HG02970 (cell line): ENCODE measurements at regions not wholly inside any gene's neighbourhood (a gene's known extent, or its start where the extent isn't known, plus 50 kb on each side); places are given as distances from the start of the nearest gene placed in this dataset.
"Not testable (repeated sequence)": the region's sequence is repeated elsewhere in the genome, so short reads cannot be mapped to it uniquely, and the experiment has no call there.

Experiments
- ATAC-seq: cut with Tn5 transposase; IDR thresholded peaks from one replicate; pipeline ENCODE4 v1.9.1; 2021; ENCODE audit warnings: mild to moderate bottlenecking, moderate library complexity, moderate number of reproducible peaks; ENCODE audit not compliant: unreplicated experiment, low FRiP score

GRCh38 chr3:25166016-25166415 lies 262.0 kb upstream of the RARB start:
- no peak for ATAC-seq

- no peak for ATAC-seq
Observed at GRCh38 chr3:25169151-25169550, 258.9 kb upstream of the RARB start.

- no peak for ATAC-seq
Observed at GRCh38 chr3:25170021-25170420, 258.0 kb upstream of the RARB start.

- no peak for ATAC-seq
Observed at GRCh38 chr3:25171118-25171807, 256.8 kb upstream of the RARB start.

DNA sequence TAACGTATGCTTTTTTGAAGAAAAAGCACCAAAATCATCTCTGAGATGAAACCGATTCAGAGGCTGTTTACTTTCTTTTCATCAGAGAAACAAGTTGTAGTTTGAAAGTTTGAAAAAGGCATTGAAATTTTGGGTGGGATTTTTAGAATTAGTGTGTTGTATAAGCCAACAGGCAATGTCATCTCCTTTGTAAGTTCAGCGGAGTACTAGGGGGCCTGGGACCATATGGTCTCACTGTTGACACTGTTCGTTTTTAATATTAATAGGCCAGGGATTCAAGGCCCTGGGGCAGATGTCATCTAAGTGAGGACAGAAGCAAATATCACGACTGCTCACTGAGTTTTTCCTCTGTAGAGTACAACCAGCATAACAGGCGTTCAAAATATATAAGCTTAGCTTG lies 256.2 kb upstream of the RARB start:
- ATAC-seq, result no peak

- no peak for ATAC-seq
Observed at GRCh38 chr3:25173606-25174005, 254.5 kb upstream of the RARB start.

GRCh38 chr3:25174251-25174650 lies 253.8 kb upstream of the RARB start:
- no peak for ATAC-seq

- ATAC-seq, result no peak
Observed at GRCh38 chr3:25177041-25177440, 251.0 kb upstream of the RARB start.

DNA sequence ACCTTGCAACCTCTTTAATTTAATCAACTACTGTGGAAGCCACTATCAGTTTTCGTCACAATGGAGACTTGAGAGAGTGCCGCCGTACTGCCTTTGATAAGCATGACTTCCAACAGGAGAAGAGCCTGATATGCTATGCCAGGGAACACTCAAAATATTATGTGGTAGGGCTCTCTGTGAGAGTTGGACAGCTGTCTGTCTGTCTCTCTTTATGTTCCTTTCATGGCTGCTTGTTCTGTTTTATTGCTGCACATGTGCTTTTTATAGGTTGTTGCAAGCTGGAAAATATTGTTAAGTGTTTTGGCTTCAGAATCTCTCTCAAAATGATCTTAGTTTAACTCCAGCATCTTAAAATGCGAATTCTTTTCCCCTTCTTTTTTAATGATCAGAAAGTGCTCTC lies 249.4 kb upstream of the RARB start:
- no peak for ATAC-seq

GRCh38 chr3:25181096-25181495 lies 247.0 kb upstream of the RARB start:
- ATAC-seq, result no peak

DNA sequence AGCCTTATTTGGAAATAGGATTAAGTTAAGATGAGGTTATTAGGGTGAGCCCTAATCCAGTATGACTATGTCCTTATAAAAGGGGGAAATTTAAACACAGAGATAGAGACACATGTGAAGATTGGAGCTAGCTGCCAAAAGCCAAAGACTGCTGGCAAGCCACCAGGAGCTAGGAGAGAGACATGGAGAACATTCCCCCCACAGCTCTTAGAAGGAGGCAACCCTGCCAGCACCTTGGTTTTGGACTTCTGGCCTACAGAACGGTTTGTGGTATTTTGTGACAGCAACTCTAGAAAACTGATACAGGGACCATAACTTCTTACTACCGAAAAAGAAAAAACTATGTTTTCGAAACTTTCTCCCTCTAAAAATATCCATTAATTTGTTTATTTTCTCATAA lies 245.3 kb upstream of the RARB start:
- no peak for ATAC-seq

GRCh38 chr3:25184641-25185250 lies 243.3 kb upstream of the RARB start:
- ATAC-seq, result no peak

GRCh38 chr3:25191673-25192072 lies 236.4 kb upstream of the RARB start:
- no peak for ATAC-seq

GRCh38 chr3:25199567-25199966 lies 228.5 kb upstream of the RARB start:
- ATAC-seq, result not testable (repeated sequence)

GRCh38 chr3:25212736-25213135 lies 215.3 kb upstream of the RARB start:
- no peak for ATAC-seq

DNA sequence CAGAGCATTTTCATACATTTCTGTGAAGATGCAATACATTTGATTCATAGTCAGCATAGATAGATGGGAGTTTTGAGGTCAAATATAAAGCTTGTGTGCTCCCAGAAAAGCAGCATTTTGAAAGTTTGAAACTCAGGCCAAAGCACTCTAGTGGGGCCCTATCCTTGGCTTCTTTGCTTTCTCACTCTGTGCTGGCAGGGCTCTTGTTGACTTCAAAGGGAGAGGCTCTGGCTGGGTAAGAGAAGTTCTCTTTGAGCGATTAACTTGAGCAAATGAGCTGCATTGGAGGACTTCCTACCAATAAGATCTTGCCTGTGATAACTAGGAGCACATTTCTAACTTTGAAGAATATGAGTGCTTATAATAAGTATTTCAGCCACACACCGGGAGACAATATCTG lies 214.0 kb upstream of the RARB start:
- ATAC-seq, result no peak

GRCh38 chr3:25218362-25218761 lies 209.7 kb upstream of the RARB start:
- no peak for ATAC-seq

GRCh38 chr3:25226747-25227146 lies 201.3 kb upstream of the RARB start:
- ATAC-seq, result no peak

DNA sequence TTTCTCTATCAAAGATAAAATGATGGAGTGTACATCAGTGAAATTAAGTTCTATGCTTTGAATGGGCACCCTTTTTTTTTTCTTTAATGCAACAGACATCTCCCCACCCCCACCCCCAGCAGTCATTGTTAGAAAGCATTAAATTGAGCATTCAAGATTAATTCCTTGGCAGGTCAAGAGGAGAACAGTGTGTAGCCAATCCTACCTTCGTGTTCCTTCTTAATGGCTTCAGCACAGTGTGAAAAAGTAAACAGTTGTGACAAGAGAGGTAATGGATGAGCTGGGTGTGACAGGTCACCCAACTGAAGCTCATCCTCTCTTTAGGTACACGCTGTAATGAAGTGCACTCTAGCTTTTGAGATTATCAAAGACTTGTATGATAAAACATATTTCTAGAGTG lies 198.5 kb upstream of the RARB start:
- ATAC-seq, result no peak

DNA sequence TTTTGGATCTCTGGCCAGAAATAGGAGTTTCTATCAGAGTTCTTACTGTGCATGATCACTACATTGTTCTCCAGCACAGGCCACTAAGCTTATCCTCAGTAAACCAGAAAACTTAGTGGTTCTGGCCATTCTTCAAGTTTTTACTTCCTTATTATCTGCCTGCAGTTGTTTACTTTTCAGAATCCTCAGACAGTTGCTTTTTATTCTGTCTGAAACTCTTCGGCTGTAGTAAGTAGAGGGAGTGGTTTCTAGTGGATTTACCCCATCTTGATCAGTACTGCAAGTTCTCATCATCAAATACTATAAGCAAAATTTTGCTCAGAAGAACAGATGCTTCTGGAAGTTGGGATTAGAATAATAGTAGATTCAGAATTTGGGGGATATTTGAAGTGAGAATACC lies 193.0 kb upstream of the RARB start:
- no peak for ATAC-seq

- no peak for ATAC-seq
Observed at GRCh38 chr3:25235466-25235865, 192.6 kb upstream of the RARB start.

GRCh38 chr3:25237602-25238001 lies 190.5 kb upstream of the RARB start:
- no peak for ATAC-seq
